Testis (tissue), 2 donors: ENCODE measurements at regions not wholly inside any gene's neighbourhood (a gene's known extent, or its start where the extent isn't known, plus 50 kb on each side); places are given as distances from the start of the nearest gene placed in this dataset.

Experiments used
- DNase-seq: peaks from one replicate; pipeline ENCODE4 v3.0.0-alpha.2; 2019
- H3K27ac ChIP-seq, 2 donors: fragments of 200-600 bp; sonication (generic); one replicate each; pipeline ENCODE4 v1.5.1; 2019
- H3K27me3 ChIP-seq: fragments of 200-600 bp; sonication (generic); one replicate; pipeline ENCODE4 v1.5.1; 2019
- H3K36me3 ChIP-seq: fragments of 200-600 bp; sonication (generic); one replicate; pipeline ENCODE4 v1.5.1; 2017; ENCODE audit warnings: low read depth; ENCODE audit errors: missing control alignments
- H3K4me1 ChIP-seq: fragments of 200-600 bp; sonication (generic); one replicate; pipeline ENCODE4 v1.5.1; 2019
- H3K4me3 ChIP-seq, 2 donors: fragments of 200-600 bp; sonication (generic); one replicate each; pipeline ENCODE4 v1.5.1; 2017 to 2019
- H3K9me3 ChIP-seq: fragments of 200-600 bp; sonication (generic); one replicate; pipeline ENCODE4 v1.5.1; 2017
- POLR2A ChIP-seq: fragments of 450-650 bp; IDR thresholded peaks from one replicate; pipeline ENCODE4 v1.6.1; 2017; ENCODE audit warnings: antibody characterized with exemption, mild to moderate bottlenecking, moderate library complexity
- WGBS, 2 donors: methylation state at CpG; one replicate each; pipeline ENCODE4 v1.1.5; 2018; 5-methylcytosine and 5-hydroxymethylcytosine counted together
- intact Hi-C: fragments of 100-400 bp; cut with DNase I; formaldehyde crosslinking; loops from one replicate; pipeline ENCODE4 v1.15.1; 2023; ENCODE audit warnings: low total_unique reads
- TF ChIP-seq, protein P1 (sequence below), 3 experiments: fragments of 450-650 bp in 2 of 3; fragments of 200-600 bp in 1 of 3; sonication (generic) in 1 of 3; IDR thresholded peaks; one replicate each; pipeline ENCODE4 v1.5.1; 2016 to 2019; ENCODE audit warnings: antibody characterized with exemption in 3 of 3, mild to moderate bottlenecking in 2 of 3, moderate library complexity in 1 of 3

- Histone ChIP-seq H3K9me3 (no peaks in the 10 kb centered on the region), H3K4me3 (no peak overlapping the region), H3K36me3 (no peaks in the 10 kb centered on the region), H3K27me3 (no peaks in the 10 kb centered on the region), H3K4me1 (no peaks in the 10 kb centered on the region), H3K27ac (no peak overlapping the region)
- no peak for TF ChIP-seq POLR2A
- TF ChIP-seq, protein P1, sequence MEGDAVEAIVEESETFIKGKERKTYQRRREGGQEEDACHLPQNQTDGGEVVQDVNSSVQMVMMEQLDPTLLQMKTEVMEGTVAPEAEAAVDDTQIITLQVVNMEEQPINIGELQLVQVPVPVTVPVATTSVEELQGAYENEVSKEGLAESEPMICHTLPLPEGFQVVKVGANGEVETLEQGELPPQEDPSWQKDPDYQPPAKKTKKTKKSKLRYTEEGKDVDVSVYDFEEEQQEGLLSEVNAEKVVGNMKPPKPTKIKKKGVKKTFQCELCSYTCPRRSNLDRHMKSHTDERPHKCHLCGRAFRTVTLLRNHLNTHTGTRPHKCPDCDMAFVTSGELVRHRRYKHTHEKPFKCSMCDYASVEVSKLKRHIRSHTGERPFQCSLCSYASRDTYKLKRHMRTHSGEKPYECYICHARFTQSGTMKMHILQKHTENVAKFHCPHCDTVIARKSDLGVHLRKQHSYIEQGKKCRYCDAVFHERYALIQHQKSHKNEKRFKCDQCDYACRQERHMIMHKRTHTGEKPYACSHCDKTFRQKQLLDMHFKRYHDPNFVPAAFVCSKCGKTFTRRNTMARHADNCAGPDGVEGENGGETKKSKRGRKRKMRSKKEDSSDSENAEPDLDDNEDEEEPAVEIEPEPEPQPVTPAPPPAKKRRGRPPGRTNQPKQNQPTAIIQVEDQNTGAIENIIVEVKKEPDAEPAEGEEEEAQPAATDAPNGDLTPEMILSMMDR (IDR thresholded peaks at IDR 0.05) = no peak
- no peak for DNase-seq
- 93% methylated on average over 1 of the region's 1 CpG for WGBS, 2 donors
- intact Hi-C loops = no loop called here
Observed at GRCh38 chr6:119609865-119610264, 260.3 kb upstream of the MAN1A1 start.

DNA sequence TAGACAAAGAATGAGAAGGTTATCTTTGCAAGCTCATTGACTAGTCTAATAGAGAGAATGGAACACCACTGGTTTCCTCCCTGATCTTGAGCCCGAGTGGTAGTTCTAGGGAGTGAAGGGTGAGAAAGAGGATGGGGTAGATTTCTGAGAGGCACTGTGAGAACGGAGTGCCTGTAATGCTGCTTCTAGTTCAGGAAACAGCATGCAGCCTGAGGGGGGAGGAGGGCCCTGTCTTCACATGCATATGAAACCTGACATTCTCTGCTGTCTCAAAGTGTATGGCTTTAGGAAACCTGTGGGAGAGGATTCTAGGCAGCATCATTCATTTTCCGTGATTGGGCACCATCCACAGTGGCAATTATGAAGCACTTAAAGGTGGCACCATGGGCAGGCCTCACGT is 259.4 kb upstream of the MAN1A1 start:
- no peak for DNase-seq
- Histone ChIP-seq H3K36me3 (no peaks in the 10 kb centered on the region), H3K9me3 (no peaks in the 10 kb centered on the region), H3K4me1 (no peaks in the 10 kb centered on the region), H3K27me3 (no peaks in the 10 kb centered on the region), H3K27ac (no peak overlapping the region), H3K4me3 (no peak overlapping the region)
- intact Hi-C loops = no loop called here
- no peak for TF ChIP-seq POLR2A
- TF ChIP-seq, protein P1 (IDR thresholded peaks at IDR 0.05) = no peak
- WGBS, 2 donors = 79 to 88% methylated on average over 4 of the region's 4 CpGs

DNA sequence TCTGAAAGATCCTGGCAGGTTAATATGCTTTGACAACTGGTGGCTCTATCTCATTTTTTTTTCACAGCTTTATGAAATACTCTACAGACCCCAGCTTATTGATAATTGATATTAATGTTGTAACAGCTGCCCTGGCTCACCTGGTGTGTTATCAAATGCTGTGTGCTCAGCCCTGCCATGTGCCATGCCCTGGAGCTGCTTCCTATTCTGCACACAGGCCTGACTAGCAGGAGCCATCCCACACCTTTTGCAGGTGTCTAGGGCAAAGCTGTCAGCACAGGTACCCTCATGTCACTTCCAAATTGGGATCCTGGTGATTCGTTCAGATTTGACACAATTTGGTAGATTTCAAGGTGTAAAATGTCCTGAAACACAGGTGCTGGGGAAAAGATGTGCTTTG is 254.6 kb upstream of the MAN1A1 start:
- TF ChIP-seq, protein P1 (IDR thresholded peaks at IDR 0.05) = no peak
- TF ChIP-seq POLR2A = no peak
- H3K36me3 ChIP-seq = no peaks in the 10 kb centered on the region
- WGBS, 2 donors = 65 to 86% methylated on average over 1 of the region's 1 CpG
- no peak overlapping the region for H3K27ac ChIP-seq
- no peaks in the 10 kb centered on the region for H3K27me3 ChIP-seq
- DNase-seq = no peak
- no peaks in the 10 kb centered on the region for H3K9me3 ChIP-seq
- H3K4me3 ChIP-seq = no peak overlapping the region
- no peaks in the 10 kb centered on the region for H3K4me1 ChIP-seq
- intact Hi-C loops = no loop called here

DNA sequence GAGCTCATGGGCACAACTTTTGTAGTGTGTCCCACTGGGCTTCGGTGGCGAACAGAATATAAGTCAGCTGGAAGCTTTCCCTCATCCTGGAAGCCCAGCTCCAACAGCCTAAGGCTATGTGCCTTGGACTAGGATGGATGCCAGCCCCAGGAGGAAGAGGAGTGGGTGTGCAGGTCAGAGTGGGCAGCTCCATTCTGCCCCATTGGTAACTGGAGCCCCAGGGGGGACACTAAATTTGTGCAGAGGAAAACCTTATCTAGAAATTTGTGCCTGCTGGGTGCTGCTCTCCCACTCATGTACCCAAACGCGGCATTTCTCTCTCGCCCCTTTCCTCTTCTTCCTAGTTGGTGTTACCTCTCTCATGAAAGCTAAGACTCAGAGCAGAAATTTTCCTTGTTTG is 253.9 kb upstream of the MAN1A1 start:
- Histone ChIP-seq H3K9me3 (no peaks in the 10 kb centered on the region), H3K4me1 (no peaks in the 10 kb centered on the region), H3K27me3 (no peaks in the 10 kb centered on the region), H3K27ac (no peak overlapping the region), H3K4me3 (no peak overlapping the region), H3K36me3 (no peaks in the 10 kb centered on the region)
- whole genome bisulfite sequencing, 2 donors = 86 to 90% methylated on average over 5 of the region's 5 CpGs
- DNase-seq = no peak
- intact Hi-C loops = no loop called here
- no peak for TF ChIP-seq POLR2A
- TF ChIP-seq, protein P1 (IDR thresholded peaks at IDR 0.05) = no peak
